IPS DF 6.9 (cell line): ENCODE measurements at regions not wholly inside any gene's neighbourhood (a gene's known extent, or its start where the extent isn't known, plus 50 kb on each side); places are given as distances from the start of the nearest gene placed in this dataset.

Experiments
- DNase-seq: peaks from one replicate; pipeline ENCODE4 v3.0.0-alpha.2; 2013; ENCODE audit warnings: low read depth, low spot score
- H3K27ac ChIP-seq: one replicate; pipeline ENCODE4 v1.5.1; 2013; ENCODE audit warnings: low read length, control low read depth
- H3K27me3 ChIP-seq: 2 replicates; pipeline ENCODE4 v1.6.1; 2013; ENCODE audit warnings: mild to moderate bottlenecking, low read length; ENCODE audit not compliant: control insufficient read depth, insufficient read depth
- H3K36me3 ChIP-seq: 2 replicates; pipeline ENCODE4 v1.6.1; 2013; ENCODE audit warnings: low read length; ENCODE audit not compliant: control insufficient read depth, insufficient read depth
- H3K4me1 ChIP-seq: 2 replicates; pipeline ENCODE4 v1.6.1; 2013; ENCODE audit warnings: low read length; ENCODE audit not compliant: control insufficient read depth, insufficient read depth
- H3K4me3 ChIP-seq: 2 replicates; pipeline ENCODE4 v1.5.1; 2013; ENCODE audit warnings: mild to moderate bottlenecking, low read length
- H3K9me3 ChIP-seq: 2 replicates; pipeline ENCODE4 v1.6.1; 2013; ENCODE audit warnings: low read length, inconsistent platforms; ENCODE audit not compliant: control insufficient read depth, insufficient read depth
- WGBS: extraction: QIAGEN DNeasy Blood & Tissue Kit; methylation state at CpG from one replicate; pipeline ENCODE4 v1.1.7; 2013; ENCODE audit warnings: mixed read lengths, missing lambda C conversion rate; ENCODE audit not compliant: insufficient read length, insufficient coverage; 5-methylcytosine and 5-hydroxymethylcytosine counted together

DNA sequence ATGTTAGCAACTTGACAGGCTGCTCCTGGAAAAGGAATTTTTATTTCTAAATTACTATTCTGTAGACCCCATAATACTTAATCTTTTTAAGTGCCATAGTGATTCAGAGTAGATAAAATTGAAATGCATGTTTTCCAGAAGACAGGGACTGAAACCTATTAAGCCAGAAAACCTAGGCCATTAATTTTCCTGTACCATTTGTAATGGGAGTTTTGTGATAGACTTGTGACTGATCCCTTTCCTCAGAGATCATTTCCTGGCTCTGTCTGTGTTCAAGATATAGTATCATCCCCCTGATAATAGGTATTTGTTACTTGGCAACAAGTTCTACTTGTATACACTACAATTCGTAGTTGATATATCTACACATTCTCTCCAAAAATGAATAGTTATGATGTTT lies 1609.8 kb downstream of the AMY1C start:
- Histone ChIP-seq H3K9me3 (no peaks in the 10 kb centered on the region), H3K27ac (no peak overlapping the region), H3K4me3 (no peak overlapping the region), H3K36me3 (no peaks in the 10 kb centered on the region), H3K4me1 (no peaks in the 10 kb centered on the region), H3K27me3 (no peaks in the 10 kb centered on the region)
- WGBS, result no CpG with 5 or more reads among the region's 1 CpG
- no peak for DNase-seq

GRCh38 chr1:105362438-105362837 lies 1612.7 kb downstream of the AMY1C start:
- Histone ChIP-seq H3K36me3 (no peaks in the 10 kb centered on the region), H3K4me1 (no peaks in the 10 kb centered on the region), H3K27me3 (no peaks in the 10 kb centered on the region), H3K4me3 (no peak overlapping the region), H3K9me3 (no peaks in the 10 kb centered on the region), H3K27ac (no peak overlapping the region)
- no CpG with 5 or more reads among the region's 1 CpG for WGBS
- DNase-seq, result no peak

DNA sequence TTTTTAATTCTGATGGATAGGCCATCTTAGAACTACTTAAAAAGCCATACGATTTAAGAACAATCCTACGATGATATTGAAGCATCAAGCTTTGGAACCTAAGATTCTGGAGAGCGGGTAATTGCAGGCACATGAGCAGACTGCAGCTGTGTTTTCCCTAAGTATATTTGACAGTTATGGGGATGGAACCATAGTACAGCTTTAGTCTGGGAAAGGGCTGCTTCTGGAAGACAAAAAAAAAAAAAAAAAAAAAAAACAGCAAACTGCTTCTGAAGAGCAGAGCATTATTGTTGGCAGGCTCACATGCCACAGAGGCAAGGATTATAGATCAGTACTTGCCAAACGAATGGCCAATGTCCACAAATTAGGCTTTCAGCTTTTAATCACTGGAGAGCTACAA lies 1618.7 kb downstream of the AMY1C start:
- WGBS, result no CpG with 5 or more reads among the region's 4 CpGs
- no peak overlapping the region for H3K4me3 ChIP-seq
- DNase-seq, result no peak
- no peaks in the 10 kb centered on the region for H3K36me3 ChIP-seq
- no peaks in the 10 kb centered on the region for H3K27me3 ChIP-seq
- H3K27ac ChIP-seq, result no peak overlapping the region
- no peaks in the 10 kb centered on the region for H3K9me3 ChIP-seq
- no peaks in the 10 kb centered on the region for H3K4me1 ChIP-seq

DNA sequence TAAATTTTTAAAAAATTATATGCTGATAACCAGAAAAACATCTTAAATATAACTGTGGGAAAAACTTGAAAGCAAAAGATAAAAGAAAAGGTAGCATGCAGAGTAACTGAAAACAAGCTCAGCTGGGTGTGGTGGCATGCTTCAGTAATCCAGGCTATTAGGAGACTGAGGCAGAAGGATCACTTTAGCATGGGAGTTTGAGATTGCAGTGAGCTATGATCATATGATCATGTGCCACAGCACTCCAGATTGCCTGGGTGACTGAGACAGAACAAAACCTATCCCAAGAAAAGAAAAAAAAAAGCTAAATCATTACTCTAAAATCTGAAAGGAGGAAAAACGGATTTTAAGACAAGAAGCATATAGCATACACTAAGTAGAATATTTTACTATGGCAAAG lies 1624.0 kb downstream of the AMY1C start:
- Histone ChIP-seq H3K4me3 (no peak overlapping the region), H3K27ac (no peak overlapping the region), H3K9me3 (no peaks in the 10 kb centered on the region), H3K36me3 (no peaks in the 10 kb centered on the region), H3K27me3 (no peaks in the 10 kb centered on the region), H3K4me1 (no peaks in the 10 kb centered on the region)
- no CpG with 5 or more reads among the region's 1 CpG for WGBS
- no peak for DNase-seq

DNA sequence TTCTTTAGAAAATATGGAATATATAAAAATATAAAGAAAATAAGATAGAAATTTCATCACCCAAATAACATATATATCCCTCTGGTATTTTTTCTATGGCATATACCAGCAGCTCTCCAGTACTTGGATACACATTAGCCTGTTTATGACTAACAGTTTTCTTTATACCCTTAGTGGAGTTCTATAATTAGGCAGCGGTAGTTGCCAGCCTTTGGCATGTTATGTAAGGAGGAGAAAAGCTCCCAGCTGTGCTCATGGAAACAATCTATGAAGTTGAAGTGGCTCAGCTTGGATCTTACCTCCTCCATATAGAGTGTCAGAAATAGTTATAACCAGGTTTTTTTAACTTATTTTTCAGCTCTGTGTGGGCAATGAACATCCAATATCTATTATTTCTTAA lies 1636.8 kb downstream of the AMY1C start:
- Histone ChIP-seq H3K36me3 (no peaks in the 10 kb centered on the region), H3K27ac (no peak overlapping the region), H3K4me3 (no peak overlapping the region), H3K27me3 (no peaks in the 10 kb centered on the region), H3K4me1 (no peaks in the 10 kb centered on the region), H3K9me3 (no peaks in the 10 kb centered on the region)
- DNase-seq, result no peak
- WGBS, result no CpG with 5 or more reads among the region's 1 CpG

- H3K9me3 ChIP-seq, result no peaks in the 10 kb centered on the region; the same call in 1 of the 2 replicates
- no peaks in the 10 kb centered on the region for H3K36me3 ChIP-seq
- H3K4me1 ChIP-seq, result no peaks in the 10 kb centered on the region
- H3K4me3 ChIP-seq, result no peak overlapping the region
- WGBS, result no CpG with 5 or more reads among the region's 2 CpGs
- H3K27me3 ChIP-seq, result no peaks in the 10 kb centered on the region
- DNase-seq, result no peak
- no peak overlapping the region for H3K27ac ChIP-seq
Measured at GRCh38 chr1:105396001-105396400, 1646.3 kb downstream of the AMY1C start.

GRCh38 chr1:105398909-105399308 lies 1649.2 kb downstream of the AMY1C start:
- no peaks in the 10 kb centered on the region for H3K36me3 ChIP-seq
- no peak for DNase-seq
- H3K4me1 ChIP-seq, result no peaks in the 10 kb centered on the region
- no peaks in the 10 kb centered on the region for H3K27me3 ChIP-seq
- no peak overlapping the region for H3K27ac ChIP-seq
- H3K4me3 ChIP-seq, result no peak overlapping the region
- H3K9me3 ChIP-seq, result no peaks in the 10 kb centered on the region; the same call in 1 of the 2 replicates

GRCh38 chr1:105399716-105400115 lies 1650.0 kb downstream of the AMY1C start:
- Histone ChIP-seq H3K27me3 (no peaks in the 10 kb centered on the region), H3K36me3 (no peaks in the 10 kb centered on the region), H3K4me3 (no peak overlapping the region), H3K4me1 (no peaks in the 10 kb centered on the region), H3K27ac (no peak overlapping the region), H3K9me3 (no peaks in the 10 kb centered on the region; the same call in 1 of the 2 replicates)
- WGBS, result no CpG with 5 or more reads among the region's 1 CpG
- DNase-seq, result no peak

DNA sequence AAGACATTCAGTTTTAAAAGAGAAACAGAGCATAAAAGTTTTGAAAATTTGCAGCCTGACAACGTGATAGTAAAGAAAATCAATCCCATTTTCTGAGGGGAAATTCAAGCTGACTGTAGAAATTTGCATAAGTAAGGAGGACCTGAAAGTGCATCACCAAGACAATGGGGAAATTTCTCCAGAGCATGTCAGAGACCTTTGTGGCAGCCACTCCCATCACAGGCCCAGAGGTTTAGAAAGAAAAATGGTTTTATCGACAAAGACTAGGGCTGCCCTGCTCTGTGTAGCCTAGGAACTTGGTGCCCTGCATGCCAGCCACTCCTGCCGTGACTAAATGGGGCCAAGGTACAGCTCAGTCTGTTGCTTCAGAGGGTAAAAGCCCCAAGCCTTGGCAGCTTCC lies 1640.2 kb upstream of the PRMT6 start:
- no peak overlapping the region for H3K27ac ChIP-seq
- H3K4me3 ChIP-seq, result no peak overlapping the region
- H3K36me3 ChIP-seq, result no peaks in the 10 kb centered on the region
- WGBS, result no CpG with 5 or more reads among the region's 3 CpGs
- peak; percentile 18 for DNase-seq
- no peaks in the 10 kb centered on the region for H3K9me3 ChIP-seq
- no peaks in the 10 kb centered on the region for H3K27me3 ChIP-seq
- H3K4me1 ChIP-seq, result no peaks in the 10 kb centered on the region; the same call in 1 of the 2 replicates

DNA sequence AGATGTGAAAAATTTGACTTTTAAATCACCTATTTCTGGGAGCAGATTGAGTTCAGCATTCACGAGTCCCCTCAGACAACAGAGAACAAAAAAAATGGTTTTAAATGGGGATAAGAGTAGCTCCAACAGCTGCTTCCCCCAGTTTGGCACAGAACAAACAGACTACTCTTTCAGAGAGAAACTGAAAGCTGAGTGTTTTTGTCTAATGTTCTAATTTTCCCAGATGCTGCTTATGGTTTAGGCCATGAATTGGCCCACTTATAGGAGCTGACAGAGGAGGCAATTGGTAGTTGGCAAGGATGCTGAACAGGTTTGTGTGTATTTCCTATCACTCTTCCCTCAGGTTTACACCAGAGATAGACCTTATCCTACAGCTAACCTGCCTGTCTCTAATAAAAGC lies 1637.4 kb upstream of the PRMT6 start:
- no peaks in the 10 kb centered on the region for H3K27me3 ChIP-seq
- H3K4me3 ChIP-seq, result no peak overlapping the region
- no peaks in the 10 kb centered on the region for H3K36me3 ChIP-seq
- H3K9me3 ChIP-seq, result no peaks in the 10 kb centered on the region
- no peak overlapping the region for H3K27ac ChIP-seq
- no peak for DNase-seq
- no peaks in the 10 kb centered on the region; the same call in 1 of the 2 replicates for H3K4me1 ChIP-seq
- WGBS, result no CpG with 5 or more reads among the region's 1 CpG

DNA sequence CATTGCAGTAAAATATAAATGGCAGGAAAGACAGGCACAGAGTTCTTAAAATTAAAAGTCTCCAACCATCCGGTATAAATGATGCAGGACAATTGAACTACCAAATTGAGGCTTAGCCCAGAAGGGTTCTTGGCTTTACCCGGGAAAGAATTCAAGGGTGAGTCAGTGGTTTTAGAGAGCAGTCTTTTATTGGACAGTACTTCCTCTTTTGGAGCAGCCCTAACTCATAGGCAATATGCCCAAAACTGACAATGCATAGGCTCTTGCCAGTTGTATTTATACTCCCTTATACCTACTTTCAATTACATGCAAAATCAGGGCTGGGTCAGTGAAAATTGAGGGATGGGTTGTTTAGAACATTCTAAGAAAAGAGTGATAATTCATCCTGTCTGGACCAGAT lies 1628.9 kb upstream of the PRMT6 start:
- no peak overlapping the region for H3K4me3 ChIP-seq
- H3K4me1 ChIP-seq, result no peaks in the 10 kb centered on the region
- H3K27me3 ChIP-seq, result no peaks in the 10 kb centered on the region
- WGBS, result no CpG with 5 or more reads among the region's 2 CpGs
- no peaks in the 10 kb centered on the region for H3K36me3 ChIP-seq
- no peak overlapping the region for H3K27ac ChIP-seq
- no peaks in the 10 kb centered on the region for H3K9me3 ChIP-seq
- no peak for DNase-seq
